ENCODE measurements at regions not wholly inside any gene's neighbourhood (a gene's known extent, or its start where the extent isn't known, plus 50 kb on each side); places are given as distances from the start of the nearest gene placed in this dataset.
"Not testable (repeated sequence)": the region's sequence is repeated elsewhere in the genome, so short reads cannot be mapped to it uniquely, and the experiment has no call there.

DNA sequence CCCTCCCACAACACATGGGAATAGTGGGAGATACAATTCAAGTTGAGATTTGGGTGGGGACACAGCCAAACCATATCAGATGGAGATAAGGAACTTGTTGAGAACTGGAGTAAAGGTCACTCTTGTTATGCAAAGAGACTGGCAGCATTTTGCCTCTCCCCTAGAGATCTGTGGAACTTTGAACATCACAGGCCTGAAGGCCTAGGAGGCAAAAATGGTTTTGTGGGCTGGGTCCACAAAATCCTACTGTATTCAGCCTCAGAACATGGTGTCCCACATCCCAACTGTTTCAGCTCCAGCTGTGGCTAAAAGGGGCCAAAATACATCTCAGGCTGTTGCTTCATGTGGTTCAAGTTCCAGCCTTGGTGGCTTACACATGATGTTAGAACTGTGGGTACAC lies 1247.8 kb upstream of the IGFBP7 start:
- no peak for DNase-seq

DNA sequence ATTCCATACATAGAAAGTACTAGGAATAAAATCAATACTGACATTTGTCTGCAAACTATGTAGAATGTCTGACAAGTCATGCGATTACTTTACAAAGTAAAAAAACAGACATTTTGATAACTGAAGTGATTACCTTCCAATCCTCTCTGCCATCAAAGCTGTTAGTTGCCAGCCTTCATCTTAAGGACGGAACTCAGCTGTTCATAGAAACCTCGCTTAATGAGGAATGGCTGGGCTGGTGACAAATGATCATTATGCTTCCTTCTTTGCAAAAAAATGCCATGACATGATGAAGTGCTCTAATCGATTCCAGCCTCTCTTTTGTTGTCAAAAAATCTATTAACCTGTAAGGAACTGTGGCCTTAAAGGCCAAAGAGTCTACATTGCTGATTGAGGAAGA lies 1214.9 kb upstream of the IGFBP7 start:
- DNase-seq, result no peak

DNA sequence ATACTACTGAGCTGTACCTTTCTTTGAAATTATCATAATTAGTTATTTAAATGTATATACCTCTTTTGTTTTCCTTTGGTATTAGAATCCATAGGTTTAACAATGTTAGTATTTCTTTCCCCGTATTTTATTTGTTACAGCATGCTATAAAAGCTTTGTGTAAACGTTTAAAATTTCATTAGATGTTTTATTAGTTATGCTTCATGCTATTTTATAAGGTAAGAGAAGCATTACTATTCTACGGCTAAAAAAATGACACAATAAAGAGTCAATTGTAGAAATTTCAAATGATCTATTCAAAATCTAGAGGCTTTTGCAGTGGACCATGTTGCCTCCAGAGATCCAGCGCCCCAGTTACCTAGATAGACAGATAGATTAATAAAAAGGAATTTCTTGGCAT lies 1203.3 kb upstream of the IGFBP7 start:
- no peak for DNase-seq

DNA sequence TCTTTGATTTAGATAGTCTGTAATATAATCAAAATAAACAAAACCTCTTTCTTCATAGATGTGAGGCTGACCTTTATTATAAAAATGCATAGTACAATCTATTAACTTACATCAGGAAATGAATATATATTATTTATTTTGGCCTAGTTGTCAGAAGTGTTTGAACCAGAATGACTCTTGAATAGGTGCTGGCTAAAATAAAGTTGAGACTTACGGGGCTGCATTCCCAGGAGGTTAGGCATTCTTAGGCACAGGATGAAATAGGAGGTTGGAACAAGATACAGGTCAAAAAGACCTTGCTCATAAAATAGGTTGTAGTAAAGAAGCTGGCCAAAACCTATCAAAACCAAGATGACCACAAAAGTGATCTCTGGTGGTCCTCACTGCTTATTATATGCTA lies 1193.3 kb upstream of the IGFBP7 start:
- no peak for DNase-seq

DNA sequence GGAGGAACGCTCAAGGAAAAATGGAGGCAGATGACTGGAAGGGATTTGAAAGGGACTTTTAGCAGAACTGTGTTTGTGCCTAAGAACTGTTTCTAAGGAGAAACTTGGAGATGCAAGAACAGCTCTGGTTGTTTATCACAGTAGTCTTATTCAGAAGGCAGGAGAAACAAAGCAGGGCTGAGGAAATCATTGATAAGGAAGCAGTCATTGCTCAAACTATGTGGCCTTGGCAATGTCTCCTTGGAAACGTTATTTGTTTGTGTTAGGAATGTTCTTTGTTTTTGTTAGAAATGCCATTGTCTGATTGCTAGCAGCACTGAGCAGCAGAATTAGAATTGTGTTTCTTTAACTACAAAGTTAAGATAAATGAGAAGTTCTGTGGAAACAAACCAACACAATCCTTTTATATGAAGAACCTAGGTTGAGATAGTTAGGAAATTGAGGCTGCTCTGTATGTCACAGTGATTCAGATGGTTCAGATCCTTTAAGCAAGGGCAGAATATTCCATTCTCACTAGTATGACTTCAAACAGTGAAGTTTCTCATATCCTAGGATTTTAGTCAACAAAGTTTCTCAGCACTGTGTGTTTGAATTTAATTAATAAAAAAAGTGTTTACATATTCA lies 1191.3 kb upstream of the IGFBP7 start:
- DNase-seq, result no peak

DNA sequence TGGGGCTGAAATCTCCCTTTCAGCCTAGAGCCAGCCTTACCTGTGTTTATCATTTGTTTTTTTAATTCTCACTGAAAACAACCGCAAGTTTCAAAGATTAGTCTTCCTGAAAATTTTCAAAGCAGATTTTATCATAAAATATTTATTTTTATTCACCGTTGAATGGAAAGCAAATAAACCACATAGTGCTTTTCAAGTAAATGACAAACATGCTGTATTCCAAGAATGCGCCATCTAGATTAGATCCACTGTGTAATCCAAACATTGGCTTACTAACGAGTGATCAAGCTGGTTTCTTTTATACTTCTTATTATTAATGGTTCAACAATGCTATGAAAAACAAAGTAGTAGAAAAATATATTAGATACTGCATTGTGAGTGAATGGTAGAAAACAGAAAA lies 1176.2 kb upstream of the IGFBP7 start:
- DNase-seq, result no peak

DNA sequence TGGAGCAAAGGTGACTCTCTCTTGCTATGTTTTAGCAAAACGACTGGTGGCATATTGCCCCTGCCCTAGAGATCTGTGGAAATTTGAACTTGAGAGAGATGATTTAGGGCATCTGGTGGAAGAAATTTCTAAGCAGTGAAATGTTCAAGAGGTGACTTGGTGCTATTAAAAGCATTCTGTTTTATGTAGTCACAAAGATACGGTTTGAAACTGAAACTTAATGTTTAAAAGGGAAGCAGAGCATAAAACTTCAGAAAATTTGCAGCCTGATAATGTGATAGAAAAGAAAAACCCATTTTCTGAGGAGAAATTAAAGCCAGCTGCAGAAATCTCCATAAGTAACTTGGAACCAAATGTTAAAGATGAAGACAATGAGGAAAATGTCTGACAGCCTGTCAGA lies 1170.7 kb upstream of the IGFBP7 start:
- DNase-seq, result not testable (repeated sequence)

DNA sequence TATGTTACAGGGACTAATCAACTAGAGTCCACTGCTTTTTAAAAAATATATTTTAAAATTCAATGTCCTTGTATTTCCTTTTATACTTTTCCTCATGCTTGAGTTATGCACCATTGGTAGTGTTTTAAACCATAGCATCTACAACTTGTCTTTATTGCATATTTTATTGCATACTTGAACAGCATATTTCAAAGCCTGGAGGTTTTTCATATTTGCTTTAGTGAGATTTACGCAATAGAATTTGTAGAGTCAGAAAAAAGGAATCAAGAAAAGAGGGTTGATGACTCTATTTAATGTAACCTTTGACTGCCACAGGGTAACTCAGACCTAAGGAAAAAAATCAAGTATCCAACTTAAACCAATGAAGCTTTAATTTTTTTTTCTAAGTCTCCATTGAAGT lies 1165.7 kb upstream of the IGFBP7 start:
- DNase-seq, result no peak

DNA sequence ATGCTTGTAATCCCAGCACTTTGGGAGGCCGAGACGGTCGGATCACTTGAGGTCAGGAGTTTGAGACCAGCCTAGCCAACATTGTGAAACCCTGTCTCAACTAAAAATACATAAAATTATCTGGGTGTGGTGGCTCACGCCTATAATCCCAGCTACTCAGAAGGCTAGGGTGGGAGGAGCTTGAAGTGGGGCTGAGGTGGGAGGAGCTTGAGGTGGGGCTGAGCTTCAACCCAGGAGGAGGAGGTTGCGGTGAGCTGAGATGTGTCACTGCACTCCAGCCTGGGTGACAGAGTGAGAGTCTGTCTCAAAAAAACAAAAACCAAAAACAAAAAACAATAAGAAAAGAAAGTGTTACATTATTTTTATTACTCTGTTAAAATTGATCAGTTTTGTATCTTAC lies 1164.4 kb upstream of the IGFBP7 start:
- no peak for DNase-seq

DNA sequence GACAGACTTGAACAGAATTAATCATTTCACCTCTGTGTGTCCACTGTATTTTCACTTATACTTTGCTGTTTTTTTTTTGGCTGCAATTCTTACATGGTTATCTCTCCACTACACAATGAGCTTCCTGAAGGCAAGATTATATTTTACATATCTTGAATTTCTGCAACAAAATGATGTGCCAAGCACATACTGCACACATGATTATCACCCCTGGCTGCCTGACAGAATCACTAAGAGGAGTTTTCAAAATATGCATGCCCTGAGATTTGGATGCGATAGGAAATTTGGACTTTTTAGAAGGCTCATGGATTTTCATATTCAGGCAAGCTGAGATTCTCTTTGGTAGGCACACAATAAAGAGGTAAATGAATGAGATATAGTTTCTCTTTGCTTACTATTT lies 1162.1 kb upstream of the IGFBP7 start:
- no peak for DNase-seq

DNA sequence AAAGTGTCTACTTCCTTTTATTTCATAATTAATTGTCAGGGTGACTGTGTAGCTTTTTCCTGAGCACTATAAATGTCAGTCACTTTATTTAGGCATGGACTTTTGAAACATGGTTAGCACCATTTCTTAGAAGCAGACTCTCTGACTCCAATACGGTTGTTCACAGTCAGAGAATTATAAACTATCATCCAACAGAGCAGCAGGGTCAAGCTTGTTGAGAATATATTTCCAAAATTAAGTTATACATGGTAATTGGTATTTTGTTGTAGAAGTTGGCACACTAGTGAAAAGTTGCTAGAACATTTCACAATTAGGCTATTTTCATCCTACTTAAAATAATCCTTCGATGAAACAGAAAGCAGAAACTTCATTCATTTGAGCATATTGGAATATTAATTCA lies 1155.5 kb upstream of the IGFBP7 start:
- DNase-seq, result no peak

DNA sequence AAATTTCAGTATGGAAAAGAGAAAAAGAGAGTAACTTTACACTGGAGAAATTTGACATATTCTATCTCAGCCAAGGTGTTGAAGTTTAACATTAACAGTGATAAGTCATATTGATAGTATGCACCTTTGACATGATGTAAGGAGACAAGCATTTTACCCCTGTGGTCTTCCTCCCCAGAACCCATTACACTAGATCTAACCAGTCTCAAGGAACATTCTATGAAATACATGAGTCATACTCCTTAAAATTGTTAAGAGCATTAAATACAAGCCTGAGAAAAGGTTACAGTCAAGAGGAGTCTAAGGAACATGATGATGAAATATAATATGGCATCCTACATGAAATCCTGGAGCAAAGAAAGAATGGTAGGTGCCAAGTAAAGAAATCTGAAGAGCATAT lies 1151.3 kb upstream of the IGFBP7 start:
- DNase-seq, result no peak

DNA sequence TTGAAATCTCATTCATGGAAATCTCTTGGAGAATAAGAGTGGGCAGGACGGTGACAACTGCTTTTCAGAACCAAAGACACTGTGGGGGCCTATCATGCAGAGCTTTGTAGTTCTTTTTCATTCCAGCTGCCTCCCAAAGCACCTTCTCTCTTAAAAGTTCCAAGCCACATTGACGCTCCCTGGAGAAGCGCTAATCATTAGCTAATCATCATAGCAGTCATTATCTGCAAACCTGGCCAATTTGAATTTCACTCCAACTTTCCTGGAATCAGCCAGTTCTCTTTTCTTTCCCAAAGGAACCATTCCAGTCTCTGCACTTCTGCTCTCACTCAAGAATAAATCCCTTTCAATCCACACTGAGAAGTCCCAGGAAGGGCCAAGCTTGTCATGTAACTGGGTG lies 1144.1 kb upstream of the IGFBP7 start:
- no peak for DNase-seq

DNA sequence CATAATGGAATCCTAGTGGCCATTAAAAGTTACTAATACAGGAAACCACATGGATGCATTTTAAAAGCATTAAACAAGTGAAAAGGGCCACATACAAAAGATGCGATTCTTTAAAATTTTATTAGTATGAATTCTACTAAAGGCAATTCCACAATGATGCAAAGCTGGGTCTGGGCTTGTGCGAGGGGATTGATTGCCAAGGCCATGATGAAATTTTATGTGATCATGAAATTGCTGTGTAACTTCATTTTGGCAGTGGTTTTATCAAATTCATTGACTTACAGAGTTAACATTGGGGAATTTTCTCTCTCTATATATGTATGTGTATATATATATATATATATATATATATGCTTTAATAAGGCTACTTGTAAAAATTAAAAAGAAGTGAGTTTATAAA lies 1142.5 kb upstream of the IGFBP7 start:
- no peak for DNase-seq

DNA sequence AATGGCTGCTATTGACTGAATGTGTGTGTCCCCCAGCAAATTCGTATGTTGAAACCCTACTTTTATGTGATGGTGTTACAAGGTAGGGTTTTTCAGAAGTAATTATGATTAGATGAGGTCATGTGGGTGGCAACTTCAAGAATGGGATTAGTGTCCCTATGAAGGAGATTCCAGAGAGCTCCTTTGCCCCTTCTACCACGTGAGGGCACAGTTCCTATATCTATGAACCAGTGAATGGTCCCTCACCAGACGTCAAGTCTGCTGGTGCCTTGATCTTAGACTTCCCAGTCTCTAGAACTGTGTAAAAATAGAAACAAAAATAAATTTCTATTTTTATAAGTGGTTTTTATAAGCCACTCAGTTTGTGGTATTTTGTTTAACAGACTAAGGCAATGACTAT lies 1137.6 kb upstream of the IGFBP7 start:
- no peak for DNase-seq

DNA sequence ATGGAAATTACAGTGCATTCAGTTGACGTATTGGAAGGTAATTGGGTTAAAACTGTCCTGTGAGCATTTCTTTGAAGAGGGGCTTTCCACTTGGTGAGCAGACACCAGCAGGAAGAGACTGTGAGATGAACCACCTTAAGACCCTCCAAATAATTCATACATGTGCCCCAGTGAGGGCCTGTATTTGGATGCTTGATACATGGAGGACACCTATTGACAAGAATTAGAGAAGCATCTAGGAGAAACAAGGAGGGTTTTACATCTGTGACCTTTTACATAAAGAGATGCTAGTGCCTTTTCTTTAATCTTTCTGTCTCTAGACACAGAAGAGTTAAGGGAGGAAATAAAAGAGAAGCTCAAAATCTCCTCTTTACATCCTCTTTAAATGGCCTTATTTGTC lies 1115.3 kb upstream of the IGFBP7 start:
- DNase-seq, result no peak

DNA sequence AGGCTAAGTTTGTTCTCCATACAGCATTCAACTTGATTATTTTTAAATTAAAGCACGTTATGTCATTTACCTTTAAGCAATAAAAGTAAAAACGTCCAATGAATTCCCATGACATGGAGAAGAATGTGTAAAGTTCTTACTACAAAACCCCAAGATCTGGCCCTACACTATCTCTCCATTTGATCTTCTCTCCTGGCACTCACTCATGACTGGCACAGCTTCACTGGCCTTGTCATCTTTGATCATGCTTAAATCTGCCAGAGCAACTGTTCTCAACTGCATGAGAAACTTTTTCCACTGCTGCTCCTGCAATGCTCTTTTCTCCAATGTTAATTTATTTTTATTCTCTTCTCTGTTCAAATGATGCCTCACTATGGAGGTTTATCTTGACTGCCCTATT lies 1109.0 kb upstream of the IGFBP7 start:
- no peak for DNase-seq

DNA sequence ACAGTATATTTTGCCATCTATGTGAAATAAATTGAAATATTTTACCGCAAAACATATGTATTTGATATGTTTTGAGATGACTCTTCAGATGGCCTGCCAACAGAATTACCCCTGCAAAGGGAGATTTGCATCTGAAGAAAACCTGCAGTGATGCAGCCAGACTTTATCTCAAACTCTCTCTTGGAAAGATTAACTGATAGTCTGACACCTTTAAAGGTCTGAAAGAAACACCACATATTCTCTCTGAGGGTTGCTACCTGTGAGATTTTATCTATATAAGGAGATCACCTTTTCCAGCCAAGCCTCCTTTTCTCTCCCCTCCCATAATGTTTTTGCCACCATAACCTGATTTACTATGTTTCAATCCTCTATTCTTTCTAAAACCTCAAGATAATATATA lies 1106.3 kb upstream of the IGFBP7 start:
- no peak for DNase-seq

DNA sequence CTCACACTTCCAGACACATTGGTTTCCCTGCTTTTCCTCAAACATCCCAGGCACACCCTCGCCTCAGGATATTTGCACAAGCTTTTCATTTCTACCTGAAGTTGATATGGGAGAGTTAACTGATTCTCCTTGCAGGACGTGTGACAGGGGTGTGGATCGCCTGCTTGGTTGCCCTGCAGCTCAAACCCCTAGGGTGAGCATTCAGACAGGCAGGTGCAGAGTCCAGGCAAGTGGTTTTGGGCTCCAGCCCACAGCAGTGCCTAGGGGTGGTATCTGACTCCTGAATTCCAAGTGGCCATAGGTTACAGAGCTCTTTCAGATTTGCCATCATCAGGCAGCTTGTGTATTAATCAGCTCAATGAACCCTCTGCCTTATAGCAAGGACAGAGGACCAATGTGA lies 1104.2 kb upstream of the IGFBP7 start:
- no peak for DNase-seq

DNA sequence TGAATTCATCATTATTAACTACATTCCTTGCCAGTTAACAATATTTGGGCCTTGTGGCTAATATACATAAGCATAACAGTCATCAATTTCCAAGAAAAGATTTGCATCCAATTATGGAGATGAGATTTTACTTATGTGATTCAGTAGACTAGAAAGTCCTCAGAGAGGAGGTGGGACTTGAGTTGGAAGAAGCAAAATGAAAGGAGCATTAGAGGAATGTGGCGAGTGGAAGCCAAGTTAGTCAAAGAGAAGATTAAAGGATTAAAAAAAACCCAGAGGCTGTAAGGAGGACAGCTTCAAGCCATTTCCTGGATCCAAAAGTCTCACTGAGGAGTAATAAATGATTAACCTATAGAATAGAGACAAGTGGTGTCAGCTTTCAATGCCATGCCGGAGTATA lies 1099.4 kb upstream of the IGFBP7 start:
- no peak for DNase-seq

DNA sequence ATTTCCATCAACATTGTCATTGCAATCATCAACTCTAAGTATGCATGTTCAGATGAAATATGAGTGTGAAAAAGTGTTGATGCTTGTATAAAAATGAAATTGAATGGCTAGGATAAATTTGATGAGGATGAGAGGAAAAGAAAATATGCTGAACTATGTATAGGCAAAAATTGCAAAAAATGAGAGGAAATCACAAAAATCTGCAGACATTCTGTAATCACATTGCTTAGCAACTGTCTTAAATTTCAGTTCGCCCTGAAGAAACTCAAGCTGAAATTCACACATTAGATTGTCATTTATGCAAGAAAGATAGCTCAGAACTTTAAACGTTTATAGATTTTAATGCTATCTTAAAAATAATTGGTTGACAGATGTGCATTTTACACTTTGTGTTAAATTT lies 1098.8 kb upstream of the IGFBP7 start:
- no peak for DNase-seq

DNA sequence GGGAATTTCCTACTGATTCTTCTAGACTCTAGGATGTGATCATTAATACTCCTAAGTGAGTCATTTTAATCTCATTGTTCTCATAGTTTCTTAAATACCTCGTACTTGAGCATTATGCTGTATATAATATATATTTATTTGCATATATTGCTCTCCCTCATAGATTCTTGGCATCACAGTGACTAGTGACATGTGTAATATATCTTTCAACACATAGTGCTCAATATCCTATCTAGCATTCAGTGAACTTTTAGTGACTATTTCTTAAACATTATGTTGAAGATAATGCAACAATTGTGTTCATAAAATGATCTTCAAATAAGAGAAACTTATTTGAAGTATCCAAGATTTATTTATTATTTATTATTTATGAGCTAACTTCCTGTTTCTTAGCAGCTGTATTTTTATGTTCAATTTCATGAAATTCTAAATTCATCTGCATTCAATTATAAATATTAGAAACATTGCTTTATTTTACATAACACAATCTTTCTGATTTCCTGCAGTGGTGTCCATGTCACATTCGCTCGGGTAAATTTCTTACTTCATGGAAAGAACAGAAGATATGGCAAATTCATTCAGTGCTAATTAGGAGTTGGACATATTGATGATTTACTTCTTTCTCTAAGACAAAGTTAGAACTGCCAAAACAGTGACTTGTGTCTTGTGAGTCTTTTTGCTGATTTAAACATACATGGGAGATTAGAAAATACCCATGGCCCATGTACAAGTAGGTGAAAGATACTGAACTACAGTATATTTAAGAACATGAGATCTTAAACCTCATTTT lies 1095.5 kb upstream of the IGFBP7 start:
- no peak for DNase-seq

DNA sequence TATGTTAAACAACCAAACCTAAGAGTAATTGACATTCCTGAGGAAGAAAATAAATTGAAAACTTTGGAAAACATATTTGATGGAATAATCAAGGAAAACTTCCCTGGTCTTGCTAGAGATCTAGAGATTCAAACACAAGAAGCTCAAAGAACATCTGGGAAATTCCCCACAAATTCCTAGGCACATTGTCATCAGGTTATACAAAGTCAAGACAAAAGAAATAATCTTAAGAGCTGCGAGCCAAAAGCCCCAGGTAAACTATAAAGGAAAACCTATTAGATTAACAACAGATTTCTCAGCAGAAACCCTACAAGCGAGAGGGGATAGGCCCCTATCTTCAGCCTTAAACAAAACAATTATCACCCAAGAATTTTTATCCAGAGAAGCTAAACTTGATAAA lies 1082.0 kb upstream of the IGFBP7 start:
- no peak for DNase-seq

DNA sequence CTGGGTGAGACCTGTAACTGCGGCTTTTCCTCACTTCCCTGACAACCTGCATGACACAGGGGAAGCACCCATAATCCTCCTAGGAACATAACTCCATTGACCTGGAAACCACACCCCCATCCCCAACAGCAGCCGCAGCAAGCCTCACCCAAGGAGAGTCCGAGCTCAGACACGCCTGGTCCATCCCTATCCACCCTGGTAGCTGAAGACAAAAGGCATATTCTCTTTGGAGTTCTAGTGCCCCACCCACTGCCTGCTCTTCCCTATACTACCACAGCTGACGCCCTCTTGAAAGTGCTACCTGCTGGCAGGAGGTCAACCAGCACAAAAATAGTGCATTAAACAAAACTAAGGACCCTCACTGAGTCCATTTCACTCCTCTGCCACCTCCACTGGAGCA lies 1080.9 kb upstream of the IGFBP7 start:
- no peak for DNase-seq

DNA sequence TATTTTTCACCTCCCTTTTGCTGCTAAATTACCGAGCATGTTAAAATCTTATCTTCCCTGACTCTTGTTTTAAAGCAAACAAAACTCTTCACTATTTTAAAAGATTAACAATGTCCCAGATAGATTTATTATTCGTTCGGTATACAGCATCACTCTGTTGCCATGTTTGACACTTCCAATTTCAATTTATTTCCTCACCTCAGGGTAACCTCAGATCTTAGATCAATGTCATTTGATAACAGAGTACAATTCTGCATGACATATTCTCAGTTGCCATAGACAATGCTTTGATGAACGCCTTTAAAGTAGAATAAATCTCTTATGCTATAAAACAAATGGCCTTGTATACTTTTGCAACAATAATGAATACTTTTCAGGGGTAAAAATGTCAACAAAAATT lies 1078.1 kb upstream of the IGFBP7 start:
- no peak for DNase-seq

All from hematopoietic multipotent progenitor cell treated with erythropoietin and hydrocortisone succinate and interleukin-3 and kit ligand, for 8 days (in vitro differentiated cells).